H7 (cell line): ENCODE measurements at regions not wholly inside any gene's neighbourhood (a gene's known extent, or its start where the extent isn't known, plus 50 kb on each side); places are given as distances from the start of the nearest gene placed in this dataset.

Source experiments
- DNase-seq: peaks from one replicate; pipeline ENCODE4 v3.0.0; 2012
- H3K27me3 ChIP-seq: 2 replicates; pipeline ENCODE4 v1.6.0; 2011; ENCODE audit warnings: mild to moderate bottlenecking, low read length; ENCODE audit not compliant: control insufficient read depth, insufficient read depth
- H3K36me3 ChIP-seq: replicated peaks from 2 replicates; pipeline ENCODE4 v1.5.1; 2011; ENCODE audit warnings: low read length; ENCODE audit not compliant: control insufficient read depth, insufficient read depth
- H3K4me3 ChIP-seq: 2 replicates; pipeline ENCODE4 v1.5.1; 2011; ENCODE audit warnings: low read depth, mild to moderate bottlenecking, control low read depth, low read length, moderate library complexity; ENCODE audit not compliant: insufficient read depth

GRCh38 chr1:234980645-234981396 is 147.8 kb downstream of the TOMM20 start:
- Histone ChIP-seq H3K36me3 (no peaks in the 10 kb centered on the region), H3K27me3 (no peaks in the 10 kb centered on the region), H3K4me3 (no peak overlapping the region)
- no peak for DNase-seq

- H3K36me3 ChIP-seq = no peaks in the 10 kb centered on the region
- no peak for DNase-seq
- H3K4me3 ChIP-seq = no peak overlapping the region
- no peaks in the 10 kb centered on the region for H3K27me3 ChIP-seq
Observed at GRCh38 chr1:234980291-234980644, 148.4 kb downstream of the TOMM20 start.

GRCh38 chr1:234979296-234980279 is 149.0 kb downstream of the TOMM20 start:
- no peaks in the 10 kb centered on the region for H3K36me3 ChIP-seq
- DNase-seq = no peak
- no peak overlapping the region for H3K4me3 ChIP-seq
- H3K27me3 ChIP-seq = no peaks in the 10 kb centered on the region

- Histone ChIP-seq H3K4me3 (no peak overlapping the region), H3K27me3 (no peaks in the 10 kb centered on the region; the same call in 1 of the 2 replicates), H3K36me3 (no peaks in the 10 kb centered on the region)
- DNase-seq = no peak
Observed at GRCh38 chr1:234978397-234979295, 150.0 kb downstream of the TOMM20 start.

GRCh38 chr1:234977875-234978396 is 150.7 kb downstream of the TOMM20 start:
- no peak for DNase-seq
- Histone ChIP-seq H3K36me3 (no peaks in the 10 kb centered on the region), H3K27me3 (no peaks in the 10 kb centered on the region; the same call in 1 of the 2 replicates), H3K4me3 (no peak overlapping the region)

GRCh38 chr1:234976861-234977680 is 151.6 kb downstream of the TOMM20 start:
- no peaks in the 10 kb centered on the region for H3K36me3 ChIP-seq
- H3K4me3 ChIP-seq = no peak overlapping the region
- no peak for DNase-seq
- no peaks in the 10 kb centered on the region; the same call in 1 of the 2 replicates for H3K27me3 ChIP-seq

- Histone ChIP-seq H3K27me3 (no peaks in the 10 kb centered on the region; the same call in 1 of the 2 replicates), H3K4me3 (no peak overlapping the region)
- DNase-seq = no peak
Observed at GRCh38 chr1:234975941-234976860, 152.4 kb downstream of the TOMM20 start.

GRCh38 chr1:234975122-234975940 is 153.3 kb downstream of the TOMM20 start:
- DNase-seq = no peak
- H3K36me3 ChIP-seq = no peaks in the 10 kb centered on the region
- no peak overlapping the region for H3K4me3 ChIP-seq
- H3K27me3 ChIP-seq = no peaks in the 10 kb centered on the region; the same call in 1 of the 2 replicates

More at GRCh38 chr1:234975941-234976860, 152.4 kb downstream of the TOMM20 start:
- H3K36me3 ChIP-seq = no peaks in the 10 kb centered on the region

- DNase-seq = no peak
- H3K27me3 ChIP-seq = no peaks in the 10 kb centered on the region; the same call in 1 of the 2 replicates
- no peaks in the 10 kb centered on the region for H3K36me3 ChIP-seq
- no peak overlapping the region for H3K4me3 ChIP-seq
Observed at GRCh38 chr1:234973426-234974250, 155.0 kb downstream of the TOMM20 start.

- H3K27me3 ChIP-seq = no peaks in the 10 kb centered on the region; the same call in 1 of the 2 replicates
- no peak for DNase-seq
- no peaks in the 10 kb centered on the region for H3K36me3 ChIP-seq
- H3K4me3 ChIP-seq = no peak overlapping the region
Observed at GRCh38 chr1:234972411-234973191, 156.0 kb downstream of the TOMM20 start.
